Kidney tubule cell (primary cell): ENCODE measurements at regions not wholly inside any gene's neighbourhood (a gene's known extent, or its start where the extent isn't known, plus 50 kb on each side); places are given as distances from the start of the nearest gene placed in this dataset.
"Not testable (repeated sequence)": the region's sequence is repeated elsewhere in the genome, so short reads cannot be mapped to it uniquely, and the experiment has no call there.

ENCODE experiments used
- DNase-seq: peaks from one replicate; pipeline ENCODE4 v3.0.0-alpha.2; 2018; ENCODE audit warnings: low spot score

- not testable (repeated sequence) for DNase-seq
Observed at GRCh38 chr15:30688684-30689083, 62.8 kb downstream of the ARHGAP11B start.

GRCh38 chr15:30690153-30690552, 64.2 kb downstream of the ARHGAP11B start:
- DNase-seq: not testable (repeated sequence)

DNA sequence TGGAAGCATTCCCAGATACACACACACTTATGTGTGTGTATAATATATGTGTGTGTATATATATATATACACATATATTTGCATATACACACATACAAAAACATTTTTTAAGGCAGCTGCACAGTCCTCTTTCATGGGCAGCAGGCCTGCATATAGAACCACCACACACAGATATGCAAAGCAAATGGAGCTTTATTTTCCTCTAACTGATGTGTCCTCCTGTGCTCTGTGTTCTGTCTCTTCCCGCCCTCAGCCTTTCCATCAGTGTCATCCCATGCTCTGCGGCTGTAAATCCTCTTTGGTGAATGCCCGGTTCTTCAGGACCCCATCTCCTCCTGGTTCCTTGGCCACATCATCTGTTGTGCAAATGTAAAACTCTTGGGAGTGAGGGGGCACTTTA, 69.9 kb downstream of the ARHGAP11B start:
- DNase-seq: not testable (repeated sequence)

GRCh38 chr15:30696439-30697314, 70.7 kb downstream of the ARHGAP11B start:
- DNase-seq: not testable (repeated sequence)

DNA sequence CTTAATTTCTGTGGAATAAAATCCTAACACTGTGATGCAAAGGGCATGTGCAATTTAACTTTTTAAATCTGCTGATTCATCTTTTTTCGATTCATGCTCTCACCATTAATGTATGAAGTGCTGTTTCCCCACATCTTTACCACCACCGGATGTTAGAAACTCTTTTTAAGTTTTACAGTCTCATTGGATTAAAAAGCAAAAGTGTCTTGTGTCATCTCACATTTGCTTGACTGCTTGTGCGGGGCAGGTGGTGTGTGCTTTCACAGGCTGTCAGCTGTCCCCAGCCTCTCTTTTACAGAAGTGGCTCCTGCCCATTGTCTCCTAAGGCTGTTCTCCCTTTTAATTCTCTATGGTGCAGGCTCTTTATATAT, 71.4 kb downstream of the ARHGAP11B start:
- not testable (repeated sequence) for DNase-seq

DNA sequence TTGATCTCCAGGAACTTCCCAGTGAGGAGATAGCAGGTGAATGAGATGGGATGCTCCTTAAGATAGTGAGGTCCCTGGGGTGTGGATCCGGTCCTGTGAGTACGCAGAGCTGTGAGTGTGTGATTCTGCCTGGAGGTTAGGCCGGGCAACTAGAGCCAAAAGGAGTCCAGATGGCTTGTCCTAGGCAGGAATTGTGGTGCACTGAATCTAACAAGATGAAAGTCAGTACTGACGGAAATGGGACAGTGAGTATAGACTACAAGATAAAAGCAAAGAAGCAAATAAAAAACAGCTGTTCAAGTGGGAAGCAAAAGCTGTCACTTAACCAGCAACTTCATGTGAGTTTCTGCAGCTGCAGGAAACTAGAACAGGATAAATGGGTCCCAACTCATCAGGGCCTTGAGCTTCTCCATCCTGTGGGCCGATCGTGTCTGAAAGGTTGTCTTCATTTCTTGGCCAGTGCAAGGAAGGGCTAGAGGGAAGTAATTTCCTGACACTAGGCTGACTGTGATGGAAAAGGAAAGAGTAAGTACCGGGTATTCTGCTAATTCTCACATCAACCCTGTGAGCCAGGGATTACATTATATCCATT, 74.2 kb downstream of the ARHGAP11B start:
- not testable (repeated sequence) for DNase-seq

- not testable (repeated sequence) for DNase-seq
Observed at GRCh38 chr15:30707976-30708685, 82.2 kb downstream of the ARHGAP11B start.

- not testable (repeated sequence) for DNase-seq
Observed at GRCh38 chr15:30708809-30709208, 82.9 kb downstream of the ARHGAP11B start.

- peak; percentile 22 for DNase-seq
Observed at GRCh38 chr15:30718038-30718643, 92.2 kb downstream of the ARHGAP11B start.

DNA sequence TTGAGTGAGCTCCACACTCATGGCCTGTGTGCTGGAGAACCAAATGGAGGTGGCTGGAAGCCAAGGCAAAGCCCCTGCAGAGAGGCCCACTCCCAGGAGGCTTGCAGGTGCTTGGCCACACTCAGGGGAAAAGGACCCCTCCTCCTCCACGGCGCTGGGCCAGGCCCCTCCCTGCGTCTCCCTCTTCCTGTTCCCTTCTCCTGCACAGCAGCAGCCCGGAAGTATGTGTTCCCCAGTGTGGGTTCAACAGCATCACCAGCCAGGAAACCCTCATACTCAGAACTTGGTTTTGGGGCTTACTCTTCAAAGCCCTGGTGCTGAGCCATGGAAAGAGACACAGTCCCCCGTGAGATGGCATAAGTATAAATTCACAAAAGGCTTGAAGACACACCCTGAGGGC, 93.4 kb downstream of the ARHGAP11B start:
- DNase-seq: not testable (repeated sequence)

- peak; percentile 6 for DNase-seq
Observed at GRCh38 chr15:30720825-30721224, 94.9 kb downstream of the ARHGAP11B start.

- DNase-seq: not testable (repeated sequence)
Observed at GRCh38 chr15:30721529-30721928, 95.6 kb downstream of the ARHGAP11B start.

GRCh38 chr15:30723540-30724175, 97.7 kb downstream of the ARHGAP11B start:
- not testable (repeated sequence) for DNase-seq

- DNase-seq: not testable (repeated sequence)
Observed at GRCh38 chr15:30729880-30730590, 104.1 kb downstream of the ARHGAP11B start.

DNA sequence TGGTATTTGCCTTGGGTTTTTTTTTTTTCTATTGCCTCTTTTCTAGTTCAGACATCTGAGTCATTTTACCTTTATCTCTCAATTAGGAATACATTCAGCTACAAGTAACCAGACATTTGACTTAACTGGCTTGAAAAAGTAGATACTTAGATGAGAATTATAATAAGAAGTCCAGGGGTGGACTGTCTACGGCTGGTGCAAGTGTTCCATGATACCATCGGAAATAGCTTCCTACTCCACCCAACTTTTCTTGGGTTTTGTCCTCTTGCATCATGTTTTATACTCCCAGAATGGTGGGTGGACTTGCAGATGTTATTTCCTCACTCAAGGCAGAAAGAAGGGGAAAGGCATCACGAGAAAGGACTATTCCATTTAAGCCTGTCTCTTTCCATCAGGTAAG, 104.7 kb downstream of the ARHGAP11B start:
- not testable (repeated sequence) for DNase-seq

GRCh38 chr15:30732100-30732499, 106.2 kb downstream of the ARHGAP11B start:
- DNase-seq: not testable (repeated sequence)

- DNase-seq: not testable (repeated sequence)
Observed at GRCh38 chr15:30735884-30736564, 110.1 kb downstream of the ARHGAP11B start.

- DNase-seq: not testable (repeated sequence)
Observed at GRCh38 chr15:30742796-30743195, 116.9 kb downstream of the ARHGAP11B start.

DNA sequence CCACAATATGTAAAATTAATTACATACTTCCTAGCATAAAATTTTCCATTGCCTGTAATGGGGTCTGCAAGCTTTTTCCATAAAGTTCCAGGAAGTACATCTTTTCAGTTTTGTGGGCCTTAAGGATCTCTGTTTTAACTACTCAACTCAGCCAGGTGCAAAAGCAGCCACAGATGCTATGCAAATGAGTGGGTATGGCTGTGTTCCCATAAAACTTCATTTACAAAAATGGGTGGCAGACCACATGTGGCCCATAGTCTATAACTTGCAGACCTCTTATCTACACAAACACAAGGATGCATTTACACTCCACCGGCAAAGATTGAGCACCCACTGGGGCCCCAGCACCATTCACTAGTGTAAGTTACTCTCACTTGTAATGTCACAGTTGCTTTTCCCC, 123.1 kb downstream of the ARHGAP11B start:
- DNase-seq: not testable (repeated sequence)

- not testable (repeated sequence) for DNase-seq
Observed at GRCh38 chr15:30755036-30755687, 129.2 kb downstream of the ARHGAP11B start.
